NCI-H1694 (cell line): ENCODE measurements at regions not wholly inside any gene's neighbourhood (a gene's known extent, or its start where the extent isn't known, plus 50 kb on each side); places are given as distances from the start of the nearest gene placed in this dataset.

Experiments
- DNase-seq: peaks from one replicate; lab custom pipeline; 2025; lab: John Stamatoyannopoulos, UW

DNA sequence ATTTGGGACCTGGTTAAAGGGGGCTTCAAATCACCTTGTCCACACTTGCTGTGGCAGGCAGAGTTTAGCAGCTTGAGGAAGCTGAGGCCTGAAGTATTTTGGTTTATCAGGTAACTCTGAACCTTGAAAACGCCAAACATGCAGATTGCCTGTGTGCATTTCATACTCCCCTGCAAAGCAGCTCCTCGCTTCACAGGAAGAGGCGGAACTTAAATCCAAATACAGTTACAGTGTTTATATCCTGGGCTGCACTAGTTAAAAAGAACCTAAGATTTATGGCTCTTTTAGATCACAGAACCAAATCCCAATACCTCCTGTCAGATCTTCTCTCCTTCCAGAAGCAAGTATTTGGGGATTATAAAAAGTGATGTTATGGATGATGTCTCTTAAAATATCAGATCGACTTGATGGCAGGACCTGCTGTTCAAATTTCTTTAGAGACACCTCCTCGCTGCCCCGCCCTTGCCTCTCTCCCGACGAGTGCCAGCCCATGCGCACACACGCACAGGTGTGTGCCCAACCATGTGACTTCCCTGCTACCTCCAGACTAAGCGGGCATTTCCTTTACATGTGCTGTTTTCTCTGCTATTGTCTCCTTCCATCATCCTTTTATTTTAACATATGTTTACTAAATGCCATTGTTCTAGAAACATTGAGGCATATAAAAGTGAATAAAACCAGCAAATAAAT lies 224.6 kb upstream of the FOXQ1 start:
- DNase-seq = no peak

DNA sequence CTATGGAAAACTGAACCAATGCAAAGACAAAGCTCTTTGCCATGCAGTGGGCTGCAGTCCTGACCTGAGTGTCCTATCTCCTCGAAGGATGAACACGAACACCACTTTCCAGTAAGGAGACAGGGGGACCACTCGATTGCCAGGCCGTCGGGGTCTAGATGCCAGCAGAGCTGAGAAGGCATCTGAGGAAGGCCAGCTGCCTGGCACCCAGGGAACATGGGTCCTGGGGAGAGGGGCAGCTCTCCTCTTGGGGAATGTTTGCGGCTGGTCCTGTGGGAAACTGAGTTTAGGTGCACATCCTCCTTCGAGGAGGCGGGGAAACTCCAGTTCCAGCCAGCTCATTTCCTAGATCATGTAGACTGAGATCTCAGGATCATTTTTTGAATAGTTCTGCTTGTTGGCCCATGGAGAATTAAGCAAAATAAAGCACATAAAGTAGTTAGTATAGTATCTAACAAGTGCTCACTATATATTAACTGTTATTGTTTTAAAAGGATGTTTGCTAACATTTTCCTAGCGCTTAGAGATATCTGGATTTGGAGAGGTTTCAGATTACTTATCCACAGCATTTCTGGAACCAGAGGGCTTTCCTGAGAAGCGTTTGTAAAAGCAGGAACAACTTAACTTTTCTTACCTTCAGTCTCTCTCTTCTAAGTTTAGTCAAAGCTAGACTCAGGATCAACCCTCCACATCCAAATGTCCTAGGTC lies 225.3 kb upstream of the FOXQ1 start:
- DNase-seq = no peak

DNA sequence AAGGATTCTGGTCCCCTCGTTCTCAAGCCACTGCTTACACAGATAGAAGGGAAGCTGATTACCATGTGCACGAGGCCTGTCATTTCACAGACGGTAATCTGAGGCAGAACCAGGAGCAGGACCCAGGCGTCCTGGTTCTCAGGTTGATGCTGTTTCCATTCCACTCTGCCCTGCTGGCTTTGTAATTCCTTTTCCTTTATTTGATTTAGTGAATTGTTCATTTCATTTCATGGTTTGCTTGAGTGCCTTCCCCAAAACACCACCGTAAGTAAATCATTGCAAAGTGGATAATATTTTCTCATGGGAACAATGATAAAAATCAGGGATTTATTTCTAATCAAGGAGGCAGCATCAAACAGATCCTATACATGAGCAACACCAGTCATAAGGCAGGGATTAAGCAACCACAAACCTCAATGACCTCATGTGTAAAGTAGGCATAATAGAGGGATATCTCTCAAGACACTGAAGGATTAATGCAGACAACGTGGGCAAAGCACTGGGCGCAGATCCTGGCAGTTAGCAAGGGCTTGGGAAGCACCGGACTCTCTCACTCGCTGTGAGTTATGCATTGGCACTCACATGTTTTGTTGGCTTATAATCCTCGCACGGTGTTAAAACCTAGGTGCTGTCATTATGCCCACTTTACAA lies 229.5 kb upstream of the FOXQ1 start:
- DNase-seq = no peak

GRCh38 chr6:1081551-1082284 lies 230.2 kb upstream of the FOXQ1 start:
- DNase-seq = no peak

- DNase-seq = no peak
Measured at GRCh38 chr6:1080453-1081337, 231.2 kb upstream of the FOXQ1 start.

DNA sequence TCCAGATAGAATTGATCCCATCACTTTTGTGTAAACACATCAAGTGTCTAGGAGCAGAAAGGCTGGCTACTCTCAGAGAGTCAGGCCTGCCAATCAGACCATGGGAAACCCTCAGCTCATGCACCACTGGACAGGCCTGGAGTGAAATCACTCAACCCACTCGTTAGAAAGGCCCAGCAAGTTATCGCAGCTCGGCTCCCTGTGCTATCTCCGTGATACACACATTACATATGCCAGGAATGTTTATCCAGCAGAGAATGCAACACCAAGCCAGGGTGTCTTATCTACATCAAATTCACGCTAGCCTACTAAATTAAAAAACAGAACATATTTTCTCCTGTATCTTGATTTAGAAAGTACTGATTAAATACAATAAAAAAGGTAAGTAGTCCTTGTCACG lies 232.4 kb upstream of the FOXQ1 start:
- no peak for DNase-seq

- no peak for DNase-seq
Measured at GRCh38 chr6:1077478-1078416, 234.2 kb upstream of the FOXQ1 start.

DNA sequence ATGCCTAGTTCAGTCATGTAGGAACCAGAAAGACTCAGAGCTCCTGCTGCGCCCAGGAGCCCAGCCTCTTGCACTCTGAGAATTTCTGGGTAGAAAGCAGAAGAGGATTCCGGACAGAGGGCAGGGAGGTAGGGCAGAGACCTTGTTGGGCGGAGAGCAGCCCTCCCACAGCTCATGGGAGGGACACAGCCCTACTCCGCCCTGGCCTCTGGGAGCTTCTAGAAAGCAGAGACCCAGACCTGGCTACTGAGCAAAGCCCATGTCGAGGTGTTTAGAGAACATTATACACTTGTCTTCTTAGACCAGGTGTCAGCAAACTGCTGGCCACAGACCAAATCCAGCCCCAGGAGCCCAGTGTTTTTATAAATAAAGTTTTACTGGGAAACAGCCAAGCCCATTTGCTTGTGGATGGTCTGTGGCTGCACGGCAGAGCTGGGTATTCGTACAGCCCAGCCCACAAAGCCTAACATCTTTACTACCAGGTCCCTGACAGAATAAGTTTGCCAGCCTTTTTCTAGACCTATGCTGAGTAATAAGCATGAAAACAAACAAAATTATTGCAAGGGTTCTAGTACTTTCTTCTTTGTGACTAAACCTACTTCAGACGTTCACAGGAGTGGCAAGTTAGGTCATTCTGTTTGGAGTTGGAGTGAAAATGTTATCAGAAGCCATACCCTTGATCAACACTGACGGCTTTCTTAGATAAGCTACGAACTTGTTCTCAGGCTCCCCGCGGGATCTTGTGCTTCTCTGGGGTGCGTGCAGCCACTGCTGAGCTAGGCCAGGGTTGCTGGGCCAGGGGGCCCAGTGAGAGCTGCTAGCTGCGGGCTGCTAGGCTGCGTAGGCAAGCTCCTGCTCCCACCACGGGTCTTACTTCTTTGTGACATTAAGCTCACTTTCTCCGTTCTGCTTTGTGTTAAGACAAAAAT lies 235.1 kb upstream of the FOXQ1 start:
- DNase-seq = no peak

GRCh38 chr6:1075880-1076279 lies 236.0 kb upstream of the FOXQ1 start:
- no peak for DNase-seq

DNA sequence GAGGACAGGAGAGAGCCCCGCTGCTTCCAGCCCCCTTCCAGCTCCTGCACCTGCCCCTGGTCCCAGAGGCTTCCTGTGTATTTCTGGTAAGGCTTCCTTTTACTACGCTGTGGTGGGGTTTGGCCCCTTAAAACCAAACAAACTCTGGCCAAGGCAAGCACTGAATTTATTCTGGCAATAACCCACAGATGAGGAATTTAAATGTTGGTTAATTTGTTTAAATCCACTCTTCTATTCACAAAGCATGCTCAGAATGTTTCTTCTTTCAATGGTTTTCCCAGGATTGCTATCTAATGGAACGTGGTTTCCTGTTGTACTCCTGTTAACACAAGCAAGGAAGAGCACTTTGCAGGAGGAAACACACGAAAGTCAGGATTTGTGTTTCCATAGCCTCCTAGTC lies 236.5 kb upstream of the FOXQ1 start:
- DNase-seq = no peak

GRCh38 chr6:1070085-1070521 lies 241.8 kb upstream of the FOXQ1 start:
- DNase-seq = no peak

- DNase-seq = no peak
Measured at GRCh38 chr6:1068905-1069304, 243.0 kb upstream of the FOXQ1 start.

GRCh38 chr6:1068068-1068467 lies 243.8 kb upstream of the FOXQ1 start:
- DNase-seq = no peak

GRCh38 chr6:1067346-1067745 lies 244.6 kb upstream of the FOXQ1 start:
- DNase-seq = no peak

GRCh38 chr6:1066449-1067090 lies 245.3 kb upstream of the FOXQ1 start:
- no peak for DNase-seq

GRCh38 chr6:1065986-1066385 lies 245.9 kb upstream of the FOXQ1 start:
- DNase-seq = no peak

DNA sequence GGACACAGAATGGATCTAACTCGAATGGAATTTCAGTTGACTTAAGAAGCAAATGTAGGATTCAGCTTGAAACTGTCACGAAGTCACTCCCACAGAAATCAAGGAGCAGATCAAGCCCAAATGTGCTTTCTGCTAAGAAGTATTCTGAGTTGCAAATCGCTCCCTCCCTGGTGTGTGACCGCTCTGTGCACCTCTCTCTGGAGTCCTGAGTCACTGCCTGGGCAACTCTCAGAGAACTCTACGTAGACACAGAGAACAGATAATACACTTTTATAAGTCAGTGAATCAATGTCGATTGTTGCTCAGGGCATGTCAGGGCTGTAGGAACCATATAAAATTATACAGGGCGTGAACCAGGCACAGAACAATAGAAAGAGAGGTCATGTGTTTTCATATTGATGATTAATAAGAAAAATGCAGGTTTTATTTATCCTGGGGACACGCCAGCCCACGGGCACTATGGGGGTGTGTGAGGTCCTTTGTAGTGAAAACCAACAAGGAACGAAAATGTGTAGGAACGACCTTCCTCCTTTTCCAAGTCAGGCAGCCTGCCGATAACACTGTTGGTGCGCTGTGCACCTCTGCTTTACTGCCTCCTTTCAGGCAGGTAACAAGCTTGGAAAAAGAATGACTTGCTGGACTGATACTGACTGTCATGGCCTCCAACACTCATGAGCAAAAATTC lies 248.1 kb upstream of the FOXQ1 start:
- no peak for DNase-seq
